Ishikawa (cell line): ENCODE measurements at regions not wholly inside any gene's neighbourhood (a gene's known extent, or its start where the extent isn't known, plus 50 kb on each side); places are given as distances from the start of the nearest gene placed in this dataset.

Source experiments
- CEBPB ChIP-seq: IDR thresholded peaks from 2 replicates; pipeline ENCODE4 v1.6.1; 2012
- EGR1 ChIP-seq: IDR thresholded peaks from 2 replicates; pipeline ENCODE4 v1.6.1; 2012
- NFIC ChIP-seq: IDR thresholded peaks from 2 replicates; pipeline ENCODE4 v1.6.1; 2012
- TF ChIP-seq, protein P1 (sequence below): IDR thresholded peaks from 2 replicates; pipeline ENCODE4 v1.6.1; 2012

DNA sequence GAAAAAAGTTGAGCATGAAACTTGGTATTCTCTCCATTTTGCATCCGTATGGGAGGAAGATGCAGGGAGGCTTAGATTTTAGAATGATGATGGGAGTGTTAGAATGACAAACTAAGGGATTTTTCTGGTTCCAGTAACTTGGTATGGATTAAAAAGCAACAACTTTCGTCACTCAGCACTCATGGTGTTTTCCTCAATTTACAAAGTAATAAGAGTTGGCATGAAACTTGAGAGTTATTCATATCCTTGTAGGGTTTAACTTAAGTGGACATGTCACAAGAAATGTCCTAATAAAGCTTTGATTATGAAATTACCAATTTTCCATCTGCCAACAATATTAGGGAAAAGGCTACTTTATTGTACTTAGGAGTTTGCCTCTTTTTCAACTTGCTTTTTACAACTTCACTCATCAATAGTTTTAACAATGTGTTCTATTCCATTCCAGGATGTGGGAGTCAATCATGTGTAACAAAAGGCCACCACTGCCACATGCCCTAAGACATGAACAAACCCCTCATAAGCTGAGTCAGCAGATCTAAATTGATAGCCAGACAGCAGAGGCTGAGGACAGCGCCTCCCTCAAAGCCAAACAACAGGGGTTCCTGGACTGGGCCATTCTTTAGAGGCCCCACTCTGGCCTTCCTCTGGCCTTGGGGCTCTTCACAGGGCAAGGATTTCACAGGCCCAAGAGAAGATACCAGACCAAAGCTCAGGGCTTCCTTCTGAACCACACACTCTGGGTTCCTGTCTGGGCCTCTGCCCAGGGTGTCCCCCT lies 265.8 kb downstream of the TNS1 start:
- TF ChIP-seq NFIC: no peak
- TF ChIP-seq, protein P1, sequence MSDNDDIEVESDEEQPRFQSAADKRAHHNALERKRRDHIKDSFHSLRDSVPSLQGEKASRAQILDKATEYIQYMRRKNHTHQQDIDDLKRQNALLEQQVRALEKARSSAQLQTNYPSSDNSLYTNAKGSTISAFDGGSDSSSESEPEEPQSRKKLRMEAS: no peak
- no peak for TF ChIP-seq CEBPB
- no peak for TF ChIP-seq EGR1
